Stimulated activated CD4-positive, alpha-beta T cell treated with anti-CD3 and anti-CD28 coated beads, TNF-alpha, amount 100 ng/mL, for 48 hours (primary cell): ENCODE measurements at regions not wholly inside any gene's neighbourhood (a gene's known extent, or its start where the extent isn't known, plus 50 kb on each side); places are given as distances from the start of the nearest gene placed in this dataset.
"Not testable (repeated sequence)": the region's sequence is repeated elsewhere in the genome, so short reads cannot be mapped to it uniquely, and the experiment has no call there.

Experiments used
- DNase-seq, 3 donors: peaks; one replicate each; pipeline ENCODE4 v3.0.0-alpha.2; 2020; ENCODE audit warnings: low read depth in 3 of 3

DNA sequence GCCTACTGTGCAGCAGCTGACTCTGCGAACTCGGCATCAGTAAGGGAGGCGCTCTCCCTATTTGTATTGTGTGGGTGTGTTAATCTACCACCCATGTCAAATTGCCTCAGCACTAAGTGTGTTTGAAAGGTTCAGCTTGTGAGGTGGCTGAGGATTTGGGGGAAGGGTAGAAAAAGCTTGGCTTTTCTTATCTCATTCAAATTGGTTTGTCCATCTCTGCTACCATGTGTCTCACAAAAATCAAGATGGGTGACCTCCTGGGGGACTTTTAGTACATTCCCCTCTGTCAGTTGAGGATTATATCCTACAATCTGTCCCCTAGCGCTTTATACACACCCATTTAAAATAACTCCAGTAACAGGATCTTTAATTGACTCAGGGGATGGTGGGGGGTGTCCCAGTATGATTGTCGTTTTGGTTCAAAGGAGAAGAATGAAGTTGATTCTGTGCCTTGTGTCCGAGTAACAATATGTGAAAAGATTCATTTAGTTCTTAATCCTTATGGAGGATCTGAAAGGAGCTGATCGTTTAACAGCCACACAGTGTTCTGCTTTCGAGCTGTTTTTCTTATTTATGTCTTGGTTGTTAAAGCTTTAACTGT lies 609.6 kb downstream of the PKHD1 start:
- no peak for DNase-seq

DNA sequence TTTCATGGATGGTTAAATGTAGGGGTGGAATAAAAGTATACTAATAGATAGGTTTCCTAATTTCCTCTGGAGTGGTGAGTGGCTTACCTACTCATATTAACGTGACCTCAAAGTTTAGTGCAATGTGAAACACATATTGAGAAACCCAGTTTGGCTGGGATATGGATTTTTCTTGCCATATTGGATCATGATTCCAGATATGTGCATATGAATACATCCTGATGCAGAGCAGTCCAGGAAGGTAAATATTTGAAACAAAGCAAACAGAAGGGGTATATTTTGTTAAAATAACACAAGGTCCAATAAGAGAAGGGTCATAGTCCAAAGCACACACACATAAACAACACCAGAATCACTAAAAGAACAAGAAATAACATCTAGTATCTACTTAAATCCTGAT lies 608.1 kb downstream of the PKHD1 start:
- DNase-seq, result no peak

DNA sequence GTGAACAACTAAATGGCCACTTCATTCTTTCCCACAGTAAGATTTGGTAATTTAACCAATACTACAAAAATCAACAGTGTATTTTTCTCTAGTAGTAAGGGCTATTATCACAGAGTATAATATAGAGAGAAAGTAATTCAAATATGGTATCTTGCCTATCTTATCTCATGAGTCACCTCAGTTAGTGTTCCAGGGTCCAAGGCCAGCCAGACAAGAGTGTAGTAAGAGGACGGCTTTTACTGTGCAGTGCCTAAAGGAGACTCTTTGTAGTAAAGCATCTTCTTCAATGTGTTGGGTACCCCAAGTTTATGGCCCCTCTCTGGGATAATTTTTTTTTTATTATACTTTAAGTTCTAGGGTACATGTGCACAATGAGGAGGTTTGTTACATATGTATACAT lies 607.4 kb downstream of the PKHD1 start:
- no peak for DNase-seq

DNA sequence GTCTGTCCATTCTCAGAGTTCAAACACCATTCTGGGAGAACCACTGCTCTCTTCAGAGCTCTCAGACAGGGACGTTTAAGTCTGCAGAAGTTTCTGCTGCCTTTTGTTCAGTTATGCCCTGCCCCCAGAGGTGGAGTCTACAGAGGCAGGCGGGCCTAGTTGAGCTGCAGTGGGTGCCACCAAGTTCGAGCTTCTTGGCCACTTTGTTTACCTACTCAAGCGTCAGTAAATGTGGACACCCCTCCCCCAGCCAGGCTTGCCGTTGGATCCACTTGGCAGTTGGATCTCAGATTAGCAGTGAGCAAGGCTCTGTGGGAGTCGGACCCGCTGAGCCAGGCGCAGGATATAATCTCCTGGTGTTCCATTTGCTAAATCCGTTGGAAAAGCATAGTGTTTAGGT lies 601.5 kb downstream of the PKHD1 start:
- DNase-seq, result not testable (repeated sequence)

DNA sequence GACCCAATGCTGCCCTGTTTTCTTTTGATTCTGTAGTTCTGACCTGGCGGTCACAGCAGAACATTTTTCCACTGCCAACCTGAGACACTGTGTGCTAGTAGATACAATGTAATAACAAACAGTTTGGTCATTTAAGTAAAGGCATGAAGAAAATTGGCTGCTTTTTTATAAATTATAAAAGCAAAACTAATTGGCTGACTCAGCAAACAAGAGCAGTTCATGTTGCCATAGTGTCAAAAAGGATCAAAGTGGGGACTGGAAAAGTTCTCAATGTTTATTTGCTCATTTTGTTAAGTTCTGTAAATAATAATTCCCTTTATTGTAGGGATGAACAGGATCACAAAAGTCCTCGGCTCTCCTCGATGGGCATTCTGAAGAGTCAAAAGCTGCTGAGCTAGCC lies 599.5 kb downstream of the PKHD1 start:
- no peak for DNase-seq

DNA sequence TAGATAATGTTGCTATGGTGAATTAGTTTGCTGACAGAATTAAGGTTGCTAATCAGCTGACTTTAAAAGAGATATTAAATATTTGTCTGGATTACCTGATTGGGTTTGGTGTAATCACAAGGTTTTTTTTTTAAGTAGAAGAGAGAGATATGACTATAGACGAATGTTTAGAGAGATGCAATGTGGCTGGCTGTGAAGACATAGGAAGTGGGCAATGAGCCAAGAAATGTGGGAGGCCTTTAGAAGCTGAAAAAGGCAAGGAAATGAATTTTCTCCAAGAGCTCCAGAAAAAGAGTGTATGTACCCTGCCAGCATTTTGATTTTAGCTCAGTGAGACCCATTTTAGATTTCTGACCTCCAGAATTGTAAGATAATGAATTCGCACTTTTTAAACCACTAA lies 598.3 kb downstream of the PKHD1 start:
- DNase-seq, result no peak

DNA sequence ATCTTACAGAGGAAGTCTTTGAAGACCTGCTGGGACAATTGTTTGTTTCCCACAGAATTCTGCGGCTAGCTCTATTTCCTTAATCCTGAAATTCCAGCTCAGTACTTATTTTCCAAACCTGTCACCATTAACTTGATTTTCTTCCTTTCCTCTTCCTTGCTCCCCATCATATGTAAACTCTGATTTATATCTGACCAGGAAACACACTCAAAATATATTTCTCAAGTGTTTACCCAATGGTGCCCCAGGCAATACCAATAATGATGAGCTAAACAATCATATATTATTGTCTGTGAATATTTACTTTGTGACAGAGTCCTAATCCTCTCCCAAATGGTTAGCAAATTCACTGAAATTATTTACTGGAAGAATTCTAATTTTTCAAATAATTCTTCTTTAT lies 597.3 kb downstream of the PKHD1 start:
- no peak for DNase-seq

DNA sequence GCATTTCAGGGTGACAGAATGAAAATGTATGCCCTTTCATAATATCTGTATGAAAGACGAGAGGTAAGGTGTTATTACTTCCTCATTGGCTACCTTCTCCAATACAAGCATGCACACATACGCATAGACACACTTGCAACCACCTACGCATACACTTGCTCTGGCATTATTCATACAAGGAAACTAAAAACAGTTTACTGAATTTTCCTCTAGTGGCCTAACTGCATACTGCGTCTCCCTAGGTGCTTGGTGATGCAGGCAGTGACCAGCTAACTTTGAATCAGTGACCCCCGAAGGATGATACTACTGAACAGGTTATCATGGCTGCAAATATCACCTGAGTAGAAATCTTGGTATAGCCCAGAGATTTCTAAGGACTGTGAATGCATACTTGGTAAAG lies 593.1 kb downstream of the PKHD1 start:
- DNase-seq, result no peak

DNA sequence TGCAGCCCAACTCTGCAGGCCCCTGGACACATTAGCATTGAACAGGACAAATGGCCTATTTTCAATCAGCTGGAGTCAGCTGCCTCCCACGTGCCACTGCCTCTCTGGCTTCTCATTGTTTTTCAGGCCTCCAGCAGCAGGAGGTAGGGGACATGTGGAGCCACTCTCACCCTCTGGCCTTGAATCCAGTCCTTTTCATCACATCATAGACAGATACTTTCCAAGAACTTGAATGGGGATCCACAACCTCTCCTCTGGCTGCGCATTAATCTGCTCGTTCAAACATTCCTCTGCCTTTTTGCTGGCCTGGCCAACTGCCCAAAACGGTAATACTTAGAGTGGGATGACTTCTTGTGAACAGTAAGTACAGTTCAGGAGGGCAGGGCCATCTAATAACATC lies 592.3 kb downstream of the PKHD1 start:
- DNase-seq, result no peak

DNA sequence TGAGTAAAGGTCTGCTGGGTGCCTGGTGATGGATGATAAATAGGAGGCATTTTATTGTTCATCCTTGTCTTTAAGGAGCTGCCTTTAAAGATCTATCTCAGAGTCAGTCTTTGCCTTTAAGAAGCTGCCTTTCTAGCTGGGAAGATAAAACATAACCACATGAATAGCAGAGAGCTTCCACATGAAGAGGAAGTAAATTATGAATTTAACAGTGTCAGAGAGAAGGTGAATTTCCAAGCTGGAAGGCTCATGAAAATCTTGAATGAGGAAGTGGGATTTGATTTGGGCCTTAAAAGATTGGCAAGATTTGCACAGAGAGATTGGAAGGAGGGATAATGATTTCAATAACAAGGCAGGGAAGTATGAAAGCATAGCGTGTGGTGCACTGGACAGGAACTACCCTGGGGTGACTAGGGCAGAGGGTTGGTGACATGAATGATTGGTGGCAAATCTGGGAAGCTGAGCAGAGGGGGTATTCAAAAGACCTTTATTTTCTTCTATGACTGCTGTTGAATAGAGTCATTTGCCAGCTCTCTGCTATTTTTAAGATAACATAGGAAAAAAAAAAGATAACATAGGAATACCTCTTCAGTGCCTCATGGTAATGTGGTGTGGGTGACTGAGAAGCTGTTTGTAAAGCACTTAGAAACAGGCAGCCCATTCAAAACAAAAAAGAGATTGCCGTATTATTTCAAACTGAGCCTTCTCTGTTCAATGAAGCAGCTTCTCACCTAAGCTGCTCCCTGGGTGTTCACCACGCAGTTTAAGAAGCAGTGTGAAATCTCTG lies 591.6 kb downstream of the PKHD1 start:
- DNase-seq, result no peak

DNA sequence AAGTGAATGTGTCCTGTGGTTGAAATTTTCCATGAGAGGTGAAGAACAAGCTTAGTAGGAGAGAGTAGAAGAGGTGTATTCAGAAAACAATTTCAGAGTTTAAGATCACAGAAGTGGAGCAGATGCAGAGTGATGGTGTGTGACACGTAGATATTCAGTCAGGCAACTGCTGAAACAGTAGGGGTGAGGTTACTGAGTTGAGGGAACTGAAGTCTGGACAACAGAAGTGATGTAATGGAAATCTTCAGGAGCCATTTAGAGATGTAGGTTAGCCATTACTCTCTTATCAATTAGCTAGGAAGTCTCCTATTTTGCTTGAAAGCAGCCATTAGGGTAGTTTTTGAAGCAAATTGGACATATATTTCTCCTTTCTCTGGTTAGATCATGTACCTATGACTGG lies 584.4 kb downstream of the PKHD1 start:
- DNase-seq, result no peak

DNA sequence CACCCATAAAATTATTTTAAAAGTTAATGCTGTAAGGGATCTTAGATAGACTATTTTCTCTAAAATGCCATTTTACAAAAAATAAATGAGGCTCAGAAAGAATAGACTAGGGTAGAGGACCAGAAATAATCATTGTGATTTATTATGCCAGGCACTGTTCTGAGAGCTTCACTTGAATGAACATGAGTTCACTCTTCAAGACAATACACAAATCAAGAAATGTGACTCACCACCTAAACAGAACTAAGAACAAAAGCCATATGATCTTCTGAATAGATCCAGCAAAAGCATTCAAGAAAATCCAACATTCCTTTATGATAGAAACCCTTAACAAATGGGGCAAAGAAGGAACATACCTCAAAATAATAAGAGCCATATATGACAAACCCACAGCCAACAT lies 582.0 kb downstream of the PKHD1 start:
- DNase-seq, result no peak

DNA sequence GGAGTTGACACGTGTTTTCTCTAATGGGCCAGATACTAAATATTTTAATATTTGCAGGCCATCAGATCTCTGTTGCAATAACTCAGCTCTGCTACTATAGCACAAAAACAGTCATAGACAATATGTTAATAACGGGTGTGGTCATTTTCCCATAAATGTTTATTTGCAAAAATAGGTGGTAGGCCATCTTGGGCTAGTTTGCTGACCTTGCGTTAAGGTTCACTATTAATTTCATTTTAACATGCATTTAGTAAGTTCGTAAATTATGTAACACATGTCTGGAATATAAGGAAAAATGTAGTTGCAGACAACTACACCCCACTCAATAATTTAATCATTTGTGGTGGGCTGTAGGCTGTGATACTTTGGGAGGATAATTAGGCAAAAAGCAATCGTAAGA lies 577.8 kb downstream of the PKHD1 start:
- no peak for DNase-seq

DNA sequence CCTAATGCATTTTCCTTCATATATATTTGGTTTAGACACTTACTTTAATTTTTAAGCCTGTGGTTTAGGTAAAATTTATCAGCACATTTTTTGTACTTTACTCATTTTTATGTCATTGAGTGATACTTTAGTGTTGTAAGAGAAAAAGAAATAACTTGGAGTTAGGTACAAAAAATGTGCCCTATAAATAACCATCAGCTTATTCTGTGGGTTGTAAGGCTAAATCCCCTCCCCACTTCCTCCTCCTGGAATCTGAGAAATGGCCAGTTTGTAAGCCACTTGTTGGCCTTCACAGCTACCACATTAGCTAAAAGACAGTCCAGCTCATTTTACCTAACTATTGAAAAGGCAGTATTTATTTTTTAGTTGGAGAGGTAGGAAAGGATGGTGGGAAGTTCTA lies 576.3 kb downstream of the PKHD1 start:
- no peak for DNase-seq

DNA sequence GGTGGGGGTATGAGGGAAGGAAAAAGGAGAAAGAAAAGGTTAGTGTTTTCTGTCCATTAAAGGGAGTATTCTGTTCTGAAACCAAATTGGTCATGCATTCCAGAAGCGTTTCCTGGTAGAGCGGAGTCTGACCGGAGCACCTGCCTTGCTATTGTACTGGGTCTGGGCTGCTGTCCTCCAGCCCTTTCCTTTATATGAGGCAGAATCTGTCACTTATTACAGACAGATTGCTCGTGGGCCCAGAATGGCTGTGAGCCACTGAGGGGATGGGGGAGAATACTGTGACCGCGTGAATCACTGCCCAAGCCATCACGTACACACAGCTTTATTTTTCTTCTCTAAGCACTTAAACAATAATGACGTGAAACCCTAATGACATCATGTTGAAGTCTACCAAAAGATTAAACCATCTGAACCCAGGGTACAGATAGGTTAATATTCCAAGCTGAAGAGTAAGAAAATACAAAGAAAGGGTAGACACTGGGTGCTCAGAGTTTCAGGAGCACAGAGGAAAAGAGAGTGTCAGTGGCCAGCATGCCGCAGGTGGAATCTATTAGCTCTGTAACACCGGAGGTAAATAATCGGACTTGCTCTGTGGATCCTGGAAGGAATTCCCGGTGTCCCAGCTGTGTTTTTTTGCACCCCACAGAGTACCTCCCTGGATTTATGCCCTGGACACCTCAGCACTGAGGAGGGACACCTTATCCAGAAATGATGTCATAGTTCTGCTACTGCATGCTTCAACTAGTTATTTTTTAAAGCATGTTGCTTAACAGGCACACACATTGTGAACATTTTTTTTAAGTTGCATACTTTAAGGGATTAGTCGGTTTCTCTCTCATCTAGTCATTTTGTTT lies 573.3 kb downstream of the PKHD1 start:
- no peak for DNase-seq

DNA sequence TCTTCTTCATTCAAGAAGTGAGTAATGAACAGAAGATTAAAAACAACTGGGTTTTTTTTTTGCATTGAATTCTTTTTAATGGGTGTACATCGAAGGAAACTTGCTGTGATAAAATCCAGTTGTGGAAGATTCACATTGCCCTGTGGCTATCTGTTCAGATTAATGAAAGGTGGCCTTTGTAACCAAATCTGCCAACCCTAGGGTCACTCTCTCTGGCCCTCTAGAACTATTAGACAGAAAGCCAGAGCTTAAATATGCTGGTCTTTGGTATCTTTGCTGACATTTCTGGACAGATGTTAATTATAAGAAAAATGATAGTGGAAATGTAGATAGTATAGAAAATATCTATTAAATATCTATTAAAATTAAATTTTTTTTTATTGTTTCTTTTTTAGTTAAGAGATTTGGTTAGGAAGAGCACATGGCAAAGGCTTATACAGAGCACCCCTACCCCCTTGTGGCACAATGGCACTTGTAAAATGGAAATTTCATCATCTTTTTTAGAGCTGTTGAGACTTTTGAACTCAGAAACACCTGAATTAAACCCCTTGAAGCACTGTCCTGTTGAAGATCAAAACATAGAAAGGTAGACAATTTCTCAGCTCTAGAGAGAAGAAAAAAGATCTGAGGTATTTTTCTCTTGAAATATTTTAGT lies 572.5 kb downstream of the PKHD1 start:
- DNase-seq, result no peak

DNA sequence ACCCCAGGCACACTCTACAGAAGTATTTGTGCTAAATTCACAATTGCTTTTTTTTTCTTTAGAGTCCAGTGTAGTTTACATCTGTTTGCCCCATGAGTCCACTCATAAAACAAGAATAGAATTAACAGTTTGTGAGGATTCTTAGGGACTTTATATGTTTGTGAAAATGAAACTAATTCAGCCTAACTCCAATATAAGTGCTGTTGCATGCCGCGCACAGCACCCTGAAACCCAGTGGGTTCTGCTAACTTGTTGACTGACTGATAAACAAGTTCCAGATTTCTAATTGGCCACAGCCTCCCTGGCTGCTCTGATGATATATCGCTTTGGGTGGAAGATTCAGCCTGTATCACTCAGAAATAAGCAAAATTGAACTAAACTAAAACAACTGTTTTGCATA lies 561.4 kb downstream of the PKHD1 start:
- no peak for DNase-seq

DNA sequence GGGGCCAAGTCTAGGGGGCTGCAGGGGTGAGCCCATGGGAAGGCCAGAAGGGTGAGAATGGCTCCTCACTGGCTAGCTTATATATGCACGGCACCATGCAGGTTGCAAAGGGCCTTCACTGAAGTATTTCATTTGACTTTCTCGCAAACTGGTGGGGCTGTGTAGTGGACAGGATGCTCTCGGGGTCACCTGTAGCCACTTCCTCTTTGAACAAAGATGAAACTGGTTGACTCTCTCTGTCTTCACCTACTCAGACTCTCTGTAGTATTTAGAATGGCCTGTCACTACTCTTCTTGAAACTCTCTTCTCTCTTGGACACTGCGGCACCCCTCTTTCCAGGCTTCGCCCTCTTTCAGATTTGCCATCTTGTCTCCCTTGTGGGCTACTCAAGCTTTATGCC lies 560.5 kb downstream of the PKHD1 start:
- no peak for DNase-seq

DNA sequence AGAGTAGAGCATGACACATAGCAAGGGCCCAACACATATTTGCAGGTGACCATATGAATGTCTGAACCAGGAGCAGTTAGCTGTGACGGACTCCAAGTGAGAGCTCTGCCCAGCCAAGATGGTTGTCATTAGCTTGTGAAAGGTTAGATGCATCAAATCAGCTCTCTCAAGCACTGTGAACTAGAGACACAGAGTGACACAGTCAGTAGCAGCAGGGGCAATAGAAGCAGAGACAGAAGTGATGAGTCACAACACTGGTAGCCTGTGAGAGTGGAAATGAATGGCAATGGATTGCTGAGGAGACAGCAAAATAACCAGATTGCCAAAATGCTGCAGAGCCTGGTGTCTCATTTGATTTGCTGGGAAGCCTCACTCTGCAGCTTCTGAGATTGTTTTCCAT lies 558.9 kb downstream of the PKHD1 start:
- DNase-seq, result no peak

DNA sequence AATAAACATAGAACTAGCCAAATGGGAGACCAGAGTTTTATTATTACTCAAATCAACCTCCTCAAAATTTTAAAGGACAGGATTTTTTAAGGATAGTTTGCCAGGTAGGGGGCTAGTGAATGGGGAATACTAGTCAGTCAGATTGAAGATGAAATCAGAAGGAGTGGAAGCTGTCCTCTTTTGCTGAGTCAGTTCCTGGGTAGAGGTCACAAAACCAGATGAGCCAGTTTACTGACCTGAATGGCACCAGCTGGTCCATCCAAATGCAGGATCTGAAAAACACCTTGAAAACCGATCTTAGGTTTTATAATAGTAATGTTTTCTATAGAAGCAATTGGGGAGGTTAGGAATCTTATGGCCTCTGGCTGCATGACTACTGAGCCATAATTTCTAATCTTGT lies 558.2 kb downstream of the PKHD1 start:
- DNase-seq, result no peak

DNA sequence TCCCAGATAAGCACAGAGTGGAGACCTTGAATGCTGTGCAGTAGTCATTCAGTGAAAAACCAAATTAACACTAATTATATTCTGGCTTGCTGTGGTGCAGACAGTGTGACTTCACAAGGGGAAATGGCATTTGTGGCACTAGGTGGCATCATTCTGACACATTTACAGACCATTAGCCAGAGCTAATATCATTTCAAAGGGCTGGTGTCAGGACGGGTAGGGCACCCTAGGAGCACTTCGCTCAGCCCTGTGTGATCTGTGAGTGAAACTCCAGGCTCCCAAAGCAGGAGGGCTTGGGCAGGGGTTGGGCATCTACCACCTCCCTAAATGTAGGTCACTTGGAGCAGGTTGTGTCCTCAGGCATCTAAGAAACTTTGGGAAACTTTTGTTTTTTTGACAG lies 555.8 kb downstream of the PKHD1 start:
- no peak for DNase-seq

DNA sequence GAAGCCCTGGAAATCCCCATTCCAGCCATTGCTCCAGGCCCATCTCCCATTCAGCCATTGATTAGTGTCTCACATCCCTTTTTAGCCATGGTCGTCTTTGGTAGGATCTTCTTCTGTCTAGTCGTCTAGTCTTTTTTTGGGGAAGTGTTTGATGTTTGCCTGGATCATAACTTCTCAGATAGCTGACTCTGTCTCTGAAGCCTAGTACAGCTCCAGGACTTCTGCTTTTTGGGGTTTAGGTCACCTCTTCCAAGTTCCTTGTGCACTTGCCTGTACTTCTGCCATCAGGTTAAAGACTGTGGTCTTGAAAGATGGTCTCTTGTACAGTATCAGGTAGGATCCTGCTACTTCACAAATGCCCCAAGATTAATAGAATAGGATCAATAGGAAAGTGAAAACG lies 553.5 kb downstream of the PKHD1 start:
- DNase-seq, result no peak
